Upper lobe of left lung (tissue), 4 donors: ENCODE measurements at regions not wholly inside any gene's neighbourhood (a gene's known extent, or its start where the extent isn't known, plus 50 kb on each side); places are given as distances from the start of the nearest gene placed in this dataset.

Source experiments
- EP300 ChIP-seq, 4 donors: sonication (generic); formaldehyde crosslinking; IDR thresholded peaks; one replicate each; pipeline ENCODE4 v1.5.1; 2017; ENCODE audit warnings: antibody characterized with exemption in 4 of 4, control low read depth in 2 of 4
- POLR2A ChIP-seq, 4 donors: fragments of 450-650 bp; IDR thresholded peaks; one replicate each; pipeline ENCODE4 v1.5.1; 2016 to 2017; ENCODE audit warnings: antibody characterized with exemption in 4 of 4, mild to moderate bottlenecking in 2 of 4
- POLR2AphosphoS5 ChIP-seq, 2 donors: sonication (generic); formaldehyde crosslinking; IDR thresholded peaks; one replicate each; pipeline ENCODE4 v1.5.1; 2017; ENCODE audit warnings: antibody characterized with exemption in 2 of 2
- TF ChIP-seq, protein P1 (sequence below), 6 experiments: fragments of 450-650 bp in 4 of 6; fragments of 200-600 bp in 2 of 6; sonication (generic) in 2 of 6; IDR thresholded peaks; one replicate each; pipeline ENCODE4 v1.5.1; 2016 to 2019; ENCODE audit warnings: antibody characterized with exemption in 6 of 6

DNA sequence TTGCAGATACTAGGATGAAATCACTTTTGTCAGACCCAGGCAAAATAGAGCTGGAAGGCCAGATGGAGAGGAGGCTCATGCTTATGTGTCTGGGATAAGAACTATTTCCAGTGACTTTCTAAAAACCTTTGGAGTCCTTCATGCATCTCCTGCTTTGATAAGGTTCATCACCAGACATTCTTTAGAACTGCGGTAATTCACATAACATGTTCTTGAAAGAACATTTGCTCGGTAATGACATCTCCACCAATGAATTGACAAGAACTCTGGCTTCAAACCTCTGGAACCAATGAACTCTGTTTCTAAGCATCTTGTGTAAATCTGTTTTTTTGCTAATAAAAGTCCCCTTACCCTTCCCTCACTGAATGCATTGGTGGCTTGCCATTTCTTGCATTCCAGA, 112.0 kb upstream of the KL start:
- TF ChIP-seq, protein P1, sequence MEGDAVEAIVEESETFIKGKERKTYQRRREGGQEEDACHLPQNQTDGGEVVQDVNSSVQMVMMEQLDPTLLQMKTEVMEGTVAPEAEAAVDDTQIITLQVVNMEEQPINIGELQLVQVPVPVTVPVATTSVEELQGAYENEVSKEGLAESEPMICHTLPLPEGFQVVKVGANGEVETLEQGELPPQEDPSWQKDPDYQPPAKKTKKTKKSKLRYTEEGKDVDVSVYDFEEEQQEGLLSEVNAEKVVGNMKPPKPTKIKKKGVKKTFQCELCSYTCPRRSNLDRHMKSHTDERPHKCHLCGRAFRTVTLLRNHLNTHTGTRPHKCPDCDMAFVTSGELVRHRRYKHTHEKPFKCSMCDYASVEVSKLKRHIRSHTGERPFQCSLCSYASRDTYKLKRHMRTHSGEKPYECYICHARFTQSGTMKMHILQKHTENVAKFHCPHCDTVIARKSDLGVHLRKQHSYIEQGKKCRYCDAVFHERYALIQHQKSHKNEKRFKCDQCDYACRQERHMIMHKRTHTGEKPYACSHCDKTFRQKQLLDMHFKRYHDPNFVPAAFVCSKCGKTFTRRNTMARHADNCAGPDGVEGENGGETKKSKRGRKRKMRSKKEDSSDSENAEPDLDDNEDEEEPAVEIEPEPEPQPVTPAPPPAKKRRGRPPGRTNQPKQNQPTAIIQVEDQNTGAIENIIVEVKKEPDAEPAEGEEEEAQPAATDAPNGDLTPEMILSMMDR (IDR thresholded peaks at IDR 0.05): no peak
- TF ChIP-seq POLR2A (IDR thresholded peaks at IDR 0.05) (no peak), POLR2AphosphoS5 (IDR thresholded peaks at IDR 0.05) (no peak), EP300 (IDR thresholded peaks at IDR 0.05) (no peak)
